GM12878 (cell line): ENCODE measurements at regions not wholly inside any gene's neighbourhood (a gene's known extent, or its start where the extent isn't known, plus 50 kb on each side); places are given as distances from the start of the nearest gene placed in this dataset.

Experiments
- ATAC-seq: fragments of 200-7000 bp; cut with Tn5 transposase; 3 replicates; pipeline ENCODE4 v1.9.1; 2020; ENCODE audit warnings: mild to moderate bottlenecking, moderate library complexity
- BruUV-seq: library from RNA; stranded (reverse); fragments of 400-500 nt; replicated peaks from 2 replicates; lab custom pipeline; 2021; lab: Mats Ljungman, UMichigan
- CTCF ChIA-PET: fragments of 300-600 bp; sonication (Branson Sonifier 250); formaldehyde crosslinking; extraction: SDS; loops from one replicate; lab custom pipeline; 2021; ENCODE audit warnings: inconsistent platforms; lab: Yijun Ruan, JAX
- POLR2A ChIA-PET: fragments of 350-600 bp; formaldehyde crosslinking; extraction: SDS; loops from one replicate; lab custom pipeline; 2021; ENCODE audit warnings: inconsistent platforms; lab: Charles Lee
- RAD21 ChIA-PET: fragments of 300-600 bp; sonication (Branson Sonifier 250); formaldehyde crosslinking; loops from one replicate; lab custom pipeline; 2023; ENCODE audit warnings: antibody characterized with exemption; ENCODE audit not compliant: unreplicated experiment; lab: Charles Lee
- SMC1A ChIA-PET: fragments of 300-600 bp; sonication (Branson Sonifier 250); formaldehyde crosslinking; loops from one replicate; lab custom pipeline; 2023; ENCODE audit not compliant: unreplicated experiment, uncharacterized antibody; lab: Charles Lee
- DNase-seq: peaks from one replicate; pipeline ENCODE4 v3.0.0-alpha.2; 2011; ENCODE audit warnings: low read depth, low spot score
- FAIRE-seq: peaks from 3 replicates; lab custom pipeline; 2011; peaks lifted over from hg19 to GRCh38; lab: Jason Lieb, UNC
- H2AFZ ChIP-seq: 2 replicates; pipeline ENCODE4 v1.6.0; 2011; ENCODE audit warnings: low read depth, low read length, control low read depth; ENCODE audit not compliant: control insufficient read depth
- H3K27ac ChIP-seq: 2 replicates; pipeline ENCODE4 v1.5.1; 2011; ENCODE audit warnings: control low read depth; ENCODE audit not compliant: control insufficient read depth, insufficient read depth
- H3K27me3 ChIP-seq, 2 experiments: replicated peaks in 1 of 2; 2 replicates each; pipeline versions ENCODE4 v1.6.0 to v1.6.1; 2011; ENCODE audit warnings: low read length in 1 of 2; ENCODE audit not compliant: control insufficient read depth in 2 of 2, insufficient read depth in 2 of 2
- H3K36me3 ChIP-seq, 2 experiments: 2 replicates each; pipeline ENCODE4 v1.5.1; 2011; ENCODE audit warnings: low read length in 1 of 2; ENCODE audit not compliant: control insufficient read depth in 2 of 2, insufficient read depth in 2 of 2
- H3K4me1 ChIP-seq: 2 replicates; pipeline ENCODE4 v1.6.1; 2011; ENCODE audit warnings: mild to moderate bottlenecking, low read length, moderate library complexity, mixed read lengths; ENCODE audit not compliant: control insufficient read depth, insufficient read depth
- H3K4me2 ChIP-seq: 2 replicates; pipeline ENCODE4 v1.6.0; 2011; ENCODE audit warnings: control low read depth; ENCODE audit not compliant: control insufficient read depth, insufficient read depth
- H3K4me3 ChIP-seq: fragments of 200-600 bp; sonication (generic); 2 replicates; pipeline ENCODE4 v1.5.1; 2016
- H3K79me2 ChIP-seq: 2 replicates; pipeline ENCODE4 v1.6.0; 2011; ENCODE audit warnings: low read length; ENCODE audit not compliant: control insufficient read depth, insufficient read depth
- H3K9ac ChIP-seq: 2 replicates; pipeline ENCODE4 v1.8.0; 2011; ENCODE audit warnings: low read length, control low read depth, mixed read lengths; ENCODE audit not compliant: control insufficient read depth, insufficient read depth
- H3K9me3 ChIP-seq: replicated peaks from 3 replicates; pipeline ENCODE4 v1.5.1; 2011; ENCODE audit warnings: mild to moderate bottlenecking, low read length; ENCODE audit not compliant: control insufficient read depth, insufficient read depth
- H4K20me1 ChIP-seq: 2 replicates; pipeline ENCODE4 v1.6.0; 2011; ENCODE audit not compliant: control insufficient read depth, insufficient read depth
- EGR1 ChIP-seq, 2 experiments: IDR thresholded peaks; 1 replicate in 1 of 2; 2 replicates in 1 of 2; pipeline ENCODE4 v1.6.1; 2011 to 2012; ENCODE audit warnings: low read depth in 2 of 2, low read length in 2 of 2, borderline replicate concordance in 1 of 2, mild to moderate bottlenecking in 1 of 2, moderate library complexity in 1 of 2
- FOXK2 ChIP-seq: fragments of 450-650 bp; IDR thresholded peaks from 2 replicates; pipeline ENCODE4 v1.6.1; 2017; ENCODE audit warnings: mild to moderate bottlenecking, moderate library complexity
- MAX ChIP-seq: IDR thresholded peaks from 2 replicates; pipeline ENCODE4 v1.6.1; 2012; ENCODE audit warnings: low read depth, low read length, improper control_type of control experiment
- NFYA ChIP-seq: IDR thresholded peaks from 2 replicates; pipeline ENCODE4 v1.6.1; 2011; ENCODE audit warnings: low read depth, mild to moderate bottlenecking, low read length, improper control_type of control experiment, borderline replicate concordance
- NFYB ChIP-seq: IDR thresholded peaks from 2 replicates; pipeline ENCODE4 v1.6.1; 2011; ENCODE audit warnings: low read depth, mild to moderate bottlenecking, low read length, improper control_type of control experiment, moderate library complexity; ENCODE audit not compliant: insufficient read depth
- POLR2A ChIP-seq: IDR thresholded peaks from 2 replicates; pipeline ENCODE4 v1.6.1; 2011; ENCODE audit warnings: low read depth, mild to moderate bottlenecking, low read length
- ZNF622 ChIP-seq: fragments of 450-650 bp; IDR thresholded peaks from 2 replicates; pipeline ENCODE4 v1.6.1; 2017; ENCODE audit warnings: mild to moderate bottlenecking, inconsistent platforms
- ZSCAN29 ChIP-seq: fragments of 450-650 bp; IDR thresholded peaks from 2 replicates; pipeline ENCODE4 v1.6.1; 2017; ENCODE audit warnings: mild to moderate bottlenecking, moderate library complexity
- WGBS: methylation state at CpG from one replicate; pipeline ENCODE4 v1.1.6; 2016; ENCODE audit warnings: low lambda C conversion rate; ENCODE audit not compliant: insufficient replicate concordance, insufficient coverage; ENCODE audit errors: missing lambda C conversion rate; 5-methylcytosine and 5-hydroxymethylcytosine counted together
- in situ Hi-C: fragments of 300-500 bp; cut with MboI; formaldehyde crosslinking; loops from 9 replicates; pipeline ENCODE4 v1.14.3; 2018; ENCODE audit warnings: mixed read lengths
- intact Hi-C: fragments of 100-400 bp; cut with micrococcal nuclease; formaldehyde crosslinking; loops from one replicate; pipeline ENCODE4 v1.14.2; 2022; ENCODE audit not compliant: unreplicated experiment

DNA sequence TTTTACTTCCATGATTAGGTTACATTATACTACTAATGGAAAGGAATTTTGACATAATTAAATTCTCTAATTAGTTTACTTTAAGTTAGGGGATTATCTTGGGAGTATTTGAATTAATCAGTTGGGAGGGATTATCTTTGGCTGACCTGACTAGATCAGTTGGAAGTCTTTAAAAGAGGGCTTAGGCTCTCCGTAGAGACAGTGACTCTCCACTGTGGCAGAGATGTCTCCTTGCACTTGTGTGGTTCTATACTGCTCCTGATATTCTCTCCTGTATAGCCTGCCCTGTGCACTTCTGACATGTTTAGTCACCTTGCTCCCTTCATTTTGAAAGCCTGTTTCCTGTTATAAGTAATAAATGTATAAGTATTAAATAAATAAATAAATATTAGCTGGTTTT lies 1612.3 kb upstream of the PRR20A start:
- no TSS peak for BruUV-seq
- Histone ChIP-seq H3K27ac (no peak overlapping the region), H2AFZ (no peak overlapping the region), H3K9ac (no peak overlapping the region), H4K20me1 (no peaks in the 10 kb centered on the region), H3K27me3 (no peaks in the 10 kb centered on the region), H3K4me2 (no peak overlapping the region), H3K36me3 (no peaks in the 10 kb centered on the region), H3K4me3 (no peak overlapping the region), H3K9me3 (no peaks in the 10 kb centered on the region), H3K79me2 (no peaks in the 10 kb centered on the region), H3K4me1 (no peaks in the 10 kb centered on the region)
- in situ Hi-C loops = no loop called here
- no peak for TF ChIP-seq NFYB
- no peak for TF ChIP-seq POLR2A
- TF ChIP-seq NFYA = no peak
- TF ChIP-seq ZSCAN29 = no peak
- ATAC-seq (no peak), FAIRE-seq (no peak), DNase-seq (no peak)
- 72% methylated on average over 1 of the region's 1 CpG for WGBS
- intact Hi-C loops = no loop called here
- RAD21 ChIA-PET = no interaction called here
- POLR2A ChIA-PET = no interaction called here
- SMC1A ChIA-PET = no interaction called here
- CTCF ChIA-PET = no interaction called here

- intact Hi-C loops = no loop called here
- BruUV-seq = no TSS peak
- SMC1A ChIA-PET = no interaction called here
These were observed 1606.4 kb upstream of the PRR20A start for GRCh38 chr13:55534306-55534705.

More at GRCh38 chr13:55534306-55534705, 1606.4 kb upstream of the PRR20A start:
- no peak overlapping the region for H3K4me3 ChIP-seq
- H2AFZ ChIP-seq = no peak overlapping the region
- H4K20me1 ChIP-seq = no peaks in the 10 kb centered on the region
- ChIA-PET POLR2A (no interaction called here), RAD21 (no interaction called here), CTCF (no interaction called here)
- H3K36me3 ChIP-seq = no peaks in the 10 kb centered on the region
- no peaks in the 10 kb centered on the region for H3K27me3 ChIP-seq
- no peak for DNase-seq
- ATAC-seq = no peak
- H3K9ac ChIP-seq = no peak overlapping the region
- in situ Hi-C loops = no loop called here
- H3K79me2 ChIP-seq = no peaks in the 10 kb centered on the region
- FAIRE-seq = no peak
- H3K4me2 ChIP-seq = no peak overlapping the region
- no peaks in the 10 kb centered on the region for H3K4me1 ChIP-seq
- no peaks in the 10 kb centered on the region for H3K9me3 ChIP-seq
- H3K27ac ChIP-seq = no peak overlapping the region
- 0% methylated on average over 1 of the region's 1 CpG for WGBS
- TF ChIP-seq MAX (no peak), ZNF622 (no peak), EGR1 (IDR thresholded peaks at IDR 0.05; ENCODE audit: borderline replicate concordance in 1 of 2, low read depth in 2 of 2, low read length in 2 of 2) (no peak), FOXK2 (no peak)
